22Rv1 (cell line): ENCODE measurements at regions not wholly inside any gene's neighbourhood (a gene's known extent, or its start where the extent isn't known, plus 50 kb on each side); places are given as distances from the start of the nearest gene placed in this dataset.

ENCODE experiments used
- CTCF ChIP-seq: fragments of 450-650 bp; IDR thresholded peaks from 2 replicates; pipeline ENCODE4 v1.5.1; 2017; ENCODE audit warnings: mild to moderate bottlenecking
- ZFX ChIP-seq: fragments of 450-650 bp; IDR thresholded peaks from 2 replicates; pipeline ENCODE4 v1.6.1; 2017; ENCODE audit warnings: antibody characterized with exemption, borderline replicate concordance

GRCh38 chr3:178428037-178428436 lies 108.2 kb upstream of the KCNMB2 start:
- TF ChIP-seq CTCF: no peak
- no peak for TF ChIP-seq ZFX
